WTC11 (cell line): ENCODE measurements at regions not wholly inside any gene's neighbourhood (a gene's known extent, or its start where the extent isn't known, plus 50 kb on each side); places are given as distances from the start of the nearest gene placed in this dataset.
A peak's percentile ranks its signal among the peaks of the same experiment; 100 is the strongest.

Experiments
- ATAC-seq: fragments of 200-7000 bp; cut with Tn5 transposase; 2 replicates; pipeline ENCODE4 v1.10.0; 2021; ENCODE audit warnings: mild to moderate bottlenecking, moderate library complexity
- CTCF ChIA-PET: fragments of 300-600 bp; sonication (Branson Sonifier 250); formaldehyde crosslinking; loops from one replicate; lab custom pipeline; 2021; ENCODE audit warnings: antibody characterized with exemption; lab: Charles Lee
- POLR2A ChIA-PET: fragments of 350-600 bp; sonication (Branson Sonifier 250); formaldehyde crosslinking; loops from one replicate; lab custom pipeline; 2021; ENCODE audit warnings: antibody characterized with exemption; lab: Charles Lee
- DNase-seq: peaks from one replicate; pipeline ENCODE4 v3.0.0; 2021; ENCODE audit warnings: low spot score
- H3K27ac Mint-ChIP-seq: 2 replicates; pipeline ENCODE4 v1.8.0; 2021; ENCODE audit warnings: mixed read lengths
- H3K27me3 Mint-ChIP-seq: 2 replicates; pipeline ENCODE4 v1.8.0; 2021; ENCODE audit warnings: low read depth, mild to moderate bottlenecking, moderate library complexity, mixed read lengths
- H3K36me3 Mint-ChIP-seq: 2 replicates; pipeline ENCODE4 v1.8.0; 2021; ENCODE audit warnings: mixed read lengths
- H3K4me1 Mint-ChIP-seq: 2 replicates; pipeline ENCODE4 v1.8.0; 2022; ENCODE audit warnings: mixed read lengths
- H3K4me3 Mint-ChIP-seq: 2 replicates; pipeline ENCODE4 v1.8.0; 2021; ENCODE audit warnings: mild to moderate bottlenecking, moderate library complexity, mixed read lengths
- H3K9me3 Mint-ChIP-seq: 2 replicates; pipeline ENCODE4 v1.8.0; 2021; ENCODE audit warnings: mixed read lengths
- AR ChIP-seq: fragments of 250-450 bp; sonication (Bioruptor Pico); IDR thresholded peaks from 2 replicates; pipeline ENCODE4 v1.9.0; 2021; ENCODE audit warnings: mild to moderate bottlenecking
- ATF1 ChIP-seq: sonication (generic); formaldehyde crosslinking; IDR thresholded peaks from 2 replicates; pipeline ENCODE4 v1.8.1; 2023; ENCODE audit warnings: mild to moderate bottlenecking, moderate library complexity, missing genetic modification reagents
- ATF2 ChIP-seq: sonication (generic); formaldehyde crosslinking; IDR thresholded peaks from 2 replicates; pipeline ENCODE4 v1.8.1; 2022; ENCODE audit warnings: low read depth, missing genetic modification reagents, borderline replicate concordance
- ESRRA ChIP-seq: sonication (generic); formaldehyde crosslinking; IDR thresholded peaks from 2 replicates; pipeline ENCODE4 v1.8.1; 2022; ENCODE audit warnings: mild to moderate bottlenecking, missing genetic modification reagents, borderline replicate concordance
- GRHL2 ChIP-seq: fragments of 250-450 bp; sonication (Bioruptor Pico); IDR thresholded peaks from 2 replicates; pipeline ENCODE4 v1.8.0; 2022; ENCODE audit warnings: mild to moderate bottlenecking, moderate library complexity; ENCODE audit not compliant: insufficient replicate concordance, severe bottlenecking
- HMGA2 ChIP-seq: fragments of 250-450 bp; sonication (Bioruptor Pico); IDR thresholded peaks from 2 replicates; pipeline ENCODE4 v1.4.0; 2021; ENCODE audit warnings: mild to moderate bottlenecking, moderate library complexity
- JUN ChIP-seq: sonication (generic); formaldehyde crosslinking; IDR thresholded peaks from 2 replicates; pipeline ENCODE4 v1.8.0; 2023; ENCODE audit warnings: mild to moderate bottlenecking, missing genetic modification reagents
- KAT7 ChIP-seq: sonication (generic); formaldehyde crosslinking; IDR thresholded peaks from 2 replicates; pipeline ENCODE4 v1.8.1; 2023; ENCODE audit warnings: missing genetic modification reagents, mild to moderate bottlenecking, borderline replicate concordance
- NFYB ChIP-seq: sonication (generic); formaldehyde crosslinking; conservative IDR thresholded peaks from 2 replicates; pipeline ENCODE4 v1.8.0; 2022; ENCODE audit warnings: low read depth, missing genetic modification reagents
- TCF7 ChIP-seq: sonication (generic); formaldehyde crosslinking; IDR thresholded peaks from 2 replicates; pipeline ENCODE4 v1.8.0; 2022; ENCODE audit warnings: mild to moderate bottlenecking, low read depth, missing genetic modification reagents, moderate library complexity
- TEAD1 ChIP-seq: sonication (generic); formaldehyde crosslinking; IDR thresholded peaks from 2 replicates; pipeline ENCODE4 v1.8.0; 2022; ENCODE audit warnings: mild to moderate bottlenecking, missing genetic modification reagents
- TEAD4 ChIP-seq: sonication (generic); formaldehyde crosslinking; IDR thresholded peaks from 2 replicates; pipeline ENCODE4 v1.8.0; 2022; ENCODE audit warnings: mild to moderate bottlenecking, missing genetic modification reagents
- USF2 ChIP-seq: sonication (generic); formaldehyde crosslinking; IDR thresholded peaks from 2 replicates; pipeline ENCODE4 v1.8.1; 2023; ENCODE audit warnings: mild to moderate bottlenecking, missing genetic modification reagents, moderate library complexity
- ZBTB21 ChIP-seq: sonication (generic); formaldehyde crosslinking; IDR thresholded peaks from 2 replicates; pipeline ENCODE4 v1.8.1; 2023; ENCODE audit warnings: mild to moderate bottlenecking, missing genetic modification reagents, borderline replicate concordance
- ZNF219 ChIP-seq: sonication (generic); formaldehyde crosslinking; IDR thresholded peaks from 2 replicates; pipeline ENCODE4 v1.8.0; 2023; ENCODE audit warnings: missing genetic modification reagents, mild to moderate bottlenecking, borderline replicate concordance
- ZNF232 ChIP-seq: sonication (generic); formaldehyde crosslinking; IDR thresholded peaks from 2 replicates; pipeline ENCODE4 v1.8.0; 2022; ENCODE audit warnings: mild to moderate bottlenecking, missing genetic modification reagents
- ZNF263 ChIP-seq: sonication (generic); formaldehyde crosslinking; IDR thresholded peaks from 2 replicates; pipeline ENCODE4 v1.8.1; 2022; ENCODE audit warnings: low read depth, mild to moderate bottlenecking, moderate library complexity, missing genetic modification reagents
- TF ChIP-seq, protein P1 (sequence below): sonication (generic); formaldehyde crosslinking; IDR thresholded peaks from 2 replicates; pipeline ENCODE4 v1.8.1; 2023; ENCODE audit warnings: mild to moderate bottlenecking, moderate library complexity, missing genetic modification reagents

GRCh38 chr1:30366911-30367310, 356.5 kb downstream of the MATN1 start:
- DNase-seq, result no peak
- CTCF ChIA-PET, result interaction anchor here (0.6 to 1.8 kb wide), 2 partner anchors 13 kb away, joined by 3 to 7 read pairs; no protein-coding TSS in a partner anchor
- Mint-ChIP-seq H3K27ac (no peak overlapping the region; the same call in 1 of the 2 replicates), H3K27me3 (no peaks in the 10 kb centered on the region), H3K36me3 (no peaks in the 10 kb centered on the region), H3K4me1 (peaks cover 14% of the 10 kb centered on the region), H3K9me3 (no peaks in the 10 kb centered on the region), H3K4me3 (no peak overlapping the region)
- ATAC-seq, result peak; percentile 81
- POLR2A ChIA-PET, result no interaction called here
- no peak for TF ChIP-seq ATF1
- TF ChIP-seq ZNF232 (CRISPR knock-in tag), result no peak
- TF ChIP-seq ZBTB21 (CRISPR knock-in tag), result no peak
- peak; percentile 77 for TF ChIP-seq USF2
- peak; percentile 20; the same call in 1 of the 2 replicates for TF ChIP-seq NFYB (CRISPR knock-in tag)
- no peak for TF ChIP-seq TEAD4
- TF ChIP-seq JUN (CRISPR knock-in tag), result no peak

DNA sequence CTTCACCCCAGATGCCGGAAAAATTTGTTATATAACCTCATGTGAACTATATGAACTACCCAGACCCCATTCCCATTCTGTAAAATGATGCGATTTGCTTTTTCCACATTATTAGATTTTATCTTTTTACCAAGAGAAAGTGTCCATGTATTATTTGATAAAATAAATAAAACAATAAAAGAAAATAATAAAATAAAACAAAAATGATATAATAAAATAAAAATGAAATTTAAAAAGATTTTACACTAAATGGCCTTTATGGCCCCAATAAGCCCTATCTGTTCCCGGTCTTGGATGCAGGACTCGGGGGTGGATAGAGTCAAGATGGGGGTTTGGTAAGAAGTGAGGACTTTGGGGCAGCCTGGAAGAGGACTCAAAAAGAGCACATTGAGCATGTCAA, 357.2 kb downstream of the MATN1 start:
- CTCF ChIA-PET, result interaction anchor here (1.8 kb wide), 1 partner anchor 14 kb away, joined by 7 read pairs; no protein-coding TSS in a partner anchor
- Mint-ChIP-seq H3K4me1 (peaks cover 14% of the 10 kb centered on the region), H3K27me3 (no peaks in the 10 kb centered on the region), H3K9me3 (no peaks in the 10 kb centered on the region), H3K36me3 (no peaks in the 10 kb centered on the region), H3K4me3 (no peak overlapping the region), H3K27ac (no peak overlapping the region)
- ATAC-seq, result no peak
- POLR2A ChIA-PET, result no interaction called here
- TF ChIP-seq TCF7 (no peak), HMGA2 (CRISPR knock-in tag) (peak; percentile 97), ATF2 (CRISPR knock-in tag) (no peak)
- no peak for DNase-seq

DNA sequence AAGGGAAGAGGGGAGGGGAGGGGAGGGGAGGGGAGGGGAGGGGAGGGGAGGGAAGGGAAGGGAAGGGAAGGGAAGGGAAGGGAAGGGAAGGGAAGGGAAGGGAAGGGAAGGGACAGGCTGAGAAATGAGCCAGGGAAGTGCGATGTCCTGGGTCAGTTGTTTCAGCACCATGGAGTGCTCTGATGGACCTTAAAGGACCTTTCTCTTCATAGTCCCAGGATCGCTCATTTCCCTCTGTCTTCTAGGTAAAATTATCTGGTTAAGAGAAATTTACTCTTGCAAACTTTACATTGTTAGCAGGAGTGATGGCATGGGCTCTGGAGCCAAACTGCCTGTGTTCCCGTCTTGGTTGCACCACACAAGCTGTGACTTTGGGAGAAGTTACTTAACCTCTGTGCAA, 357.8 kb downstream of the MATN1 start:
- ChIA-PET POLR2A (no interaction called here), CTCF (interaction anchor here (1.8 kb wide), 1 partner anchor 15 kb away, joined by 7 read pairs; no protein-coding TSS in a partner anchor)
- DNase-seq (no peak), ATAC-seq (no peak)
- Mint-ChIP-seq H3K4me1 (peaks cover 14% of the 10 kb centered on the region), H3K9me3 (no peaks in the 10 kb centered on the region), H3K27ac (no peak overlapping the region), H3K36me3 (no peaks in the 10 kb centered on the region), H3K27me3 (no peaks in the 10 kb centered on the region), H3K4me3 (no peak overlapping the region)
- TF ChIP-seq ZNF219 (CRISPR knock-in tag), result no peak
- TF ChIP-seq, protein P1, sequence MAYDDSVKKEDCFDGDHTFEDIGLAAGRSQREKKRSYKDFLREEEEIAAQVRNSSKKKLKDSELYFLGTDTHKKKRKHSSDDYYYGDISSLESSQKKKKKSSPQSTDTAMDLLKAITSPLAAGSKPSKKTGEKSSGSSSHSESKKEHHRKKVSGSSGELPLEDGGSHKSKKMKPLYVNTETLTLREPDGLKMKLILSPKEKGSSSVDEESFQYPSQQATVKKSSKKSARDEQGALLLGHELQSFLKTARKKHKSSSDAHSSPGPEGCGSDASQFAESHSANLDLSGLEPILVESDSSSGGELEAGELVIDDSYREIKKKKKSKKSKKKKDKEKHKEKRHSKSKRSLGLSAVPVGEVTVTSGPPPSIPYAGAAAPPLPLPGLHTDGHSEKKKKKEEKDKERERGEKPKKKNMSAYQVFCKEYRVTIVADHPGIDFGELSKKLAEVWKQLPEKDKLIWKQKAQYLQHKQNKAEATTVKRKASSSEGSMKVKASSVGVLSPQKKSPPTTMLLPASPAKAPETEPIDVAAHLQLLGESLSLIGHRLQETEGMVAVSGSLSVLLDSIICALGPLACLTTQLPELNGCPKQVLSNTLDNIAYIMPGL (CRISPR knock-in tag), result no peak
- no peak for TF ChIP-seq TEAD1 (CRISPR knock-in tag)
- no peak for TF ChIP-seq AR (CRISPR knock-in tag)
- no peak for TF ChIP-seq KAT7 (CRISPR knock-in tag)
- TF ChIP-seq JUN (CRISPR knock-in tag), result no peak
- no peak for TF ChIP-seq HMGA2 (CRISPR knock-in tag)
- TF ChIP-seq GRHL2 (CRISPR knock-in tag), result no peak
- no peak for TF ChIP-seq ZNF232 (CRISPR knock-in tag)
- TF ChIP-seq ZNF263 (CRISPR knock-in tag), result no peak
- TF ChIP-seq ESRRA (CRISPR knock-in tag), result no peak
